Adrenal gland (tissue), 9 donors: ENCODE measurements at regions not wholly inside any gene's neighbourhood (a gene's known extent, or its start where the extent isn't known, plus 50 kb on each side); places are given as distances from the start of the nearest gene placed in this dataset.

Experiments
- DNase-seq, 7 donors: peaks; one replicate each; pipeline ENCODE4 v3.0.0-alpha.2; 2019 to 2020
- H3K27ac ChIP-seq, 5 donors: fragments of 200-600 bp; sonication (generic) in 4 of 5; 1 replicate in 3 of 5; 2 replicates in 2 of 5; pipeline versions ENCODE4 v1.5.1 to v1.8.0; 2016 to 2020; ENCODE audit warnings: mild to moderate bottlenecking in 1 of 5
- H3K27me3 ChIP-seq: fragments of 200-600 bp; 2 replicates; pipeline ENCODE4 v1.8.0; 2021
- H3K36me3 ChIP-seq, 2 donors: fragments of 200-600 bp; replicated peaks in 1 of 2; 1 replicate in 1 of 2; 2 replicates in 1 of 2; pipeline versions ENCODE4 v1.5.1 to v1.8.0; 2018 to 2022
- H3K4me1 ChIP-seq, 2 donors: fragments of 200-600 bp; replicated peaks in 1 of 2; 1 replicate in 1 of 2; 2 replicates in 1 of 2; pipeline versions ENCODE4 v1.5.1 to v1.8.0; 2018 to 2021
- H3K4me3 ChIP-seq, 4 donors: fragments of 200-600 bp; sonication (generic) in 3 of 4; one replicate each; pipeline ENCODE4 v1.5.1; 2016 to 2018
- H3K9me3 ChIP-seq, 3 donors: fragments of 200-600 bp; sonication (generic) in 1 of 3; replicated peaks in 1 of 3; 1 replicate in 2 of 3; 2 replicates in 1 of 3; pipeline versions ENCODE4 v1.5.1 to v1.8.0; 2016 to 2021
- POLR2A ChIP-seq, 2 donors: fragments of 450-650 bp; IDR thresholded peaks; one replicate each; pipeline ENCODE4 v1.6.1; 2017; ENCODE audit warnings: antibody characterized with exemption in 2 of 2, mild to moderate bottlenecking in 2 of 2, moderate library complexity in 1 of 2
- WGBS, 4 donors: extraction: QIAGEN DNeasy Blood & Tissue Kit in 2 of 4; methylation state at CpG; one replicate each; pipeline versions ENCODE4 v1.1.5 to v1.1.7; 2013 to 2017; 5-methylcytosine and 5-hydroxymethylcytosine counted together
- intact Hi-C, 2 donors: fragments of 100-400 bp; cut with DNase I; formaldehyde crosslinking; loops; one replicate each; pipeline versions ENCODE4 v1.14.1 to v1.15.0; 2022 to 2023
- TF ChIP-seq, protein P1 (sequence below), 6 experiments: fragments of 450-650 bp in 4 of 6; fragments of 200-600 bp in 2 of 6; sonication (generic) in 1 of 6; IDR thresholded peaks; 1 replicate in 5 of 6; 2 replicates in 1 of 6; pipeline versions ENCODE4 v1.5.1 to v1.8.0; 2016 to 2021; ENCODE audit warnings: antibody characterized with exemption in 6 of 6, mild to moderate bottlenecking in 2 of 6, moderate library complexity in 1 of 6
- donor health status: healthy with polysubstance abuse.
- donor health status: Bipolar disorder and iron deficiency.
- donor health status: DM: yes; HTN: yes; CAD: no.
- donor health status: DM: no; HTN: no; CAD: no.
- donor health status: DM: no; HTN: no; CAD: no.

GRCh38 chr7:67422601-67423000 is 426.0 kb downstream of the TYW1 start:
- Histone ChIP-seq H3K36me3 (no peaks in the 10 kb centered on the region), H3K9me3 (no peaks in the 10 kb centered on the region)
- 91 to 93% (median 92%) methylated on average over 7 of the region's 7 CpGs for WGBS, 4 donors

DNA sequence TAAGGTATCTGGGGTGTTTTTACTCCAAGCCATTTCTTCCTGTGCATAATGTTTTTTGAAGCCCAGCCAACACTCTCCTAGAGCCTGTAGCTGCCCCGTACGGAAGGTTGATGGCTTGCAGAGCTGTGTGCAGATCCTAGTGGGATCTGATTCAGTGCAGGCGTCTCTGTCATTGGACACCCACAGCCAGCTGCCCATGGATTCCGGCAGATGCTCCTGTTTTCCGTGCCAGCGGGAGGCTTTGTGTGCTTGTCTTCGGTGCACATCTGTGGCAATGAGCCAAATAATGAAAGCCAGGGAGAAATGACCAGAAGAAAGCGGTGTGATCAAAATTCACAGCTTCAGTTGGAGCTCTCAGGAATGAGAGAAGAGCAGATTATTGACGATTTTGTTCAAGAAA is 426.4 kb downstream of the TYW1 start:
- no peaks in the 10 kb centered on the region for H3K4me1 ChIP-seq
- no peak overlapping the region for H3K4me3 ChIP-seq
- TF ChIP-seq, protein P1, sequence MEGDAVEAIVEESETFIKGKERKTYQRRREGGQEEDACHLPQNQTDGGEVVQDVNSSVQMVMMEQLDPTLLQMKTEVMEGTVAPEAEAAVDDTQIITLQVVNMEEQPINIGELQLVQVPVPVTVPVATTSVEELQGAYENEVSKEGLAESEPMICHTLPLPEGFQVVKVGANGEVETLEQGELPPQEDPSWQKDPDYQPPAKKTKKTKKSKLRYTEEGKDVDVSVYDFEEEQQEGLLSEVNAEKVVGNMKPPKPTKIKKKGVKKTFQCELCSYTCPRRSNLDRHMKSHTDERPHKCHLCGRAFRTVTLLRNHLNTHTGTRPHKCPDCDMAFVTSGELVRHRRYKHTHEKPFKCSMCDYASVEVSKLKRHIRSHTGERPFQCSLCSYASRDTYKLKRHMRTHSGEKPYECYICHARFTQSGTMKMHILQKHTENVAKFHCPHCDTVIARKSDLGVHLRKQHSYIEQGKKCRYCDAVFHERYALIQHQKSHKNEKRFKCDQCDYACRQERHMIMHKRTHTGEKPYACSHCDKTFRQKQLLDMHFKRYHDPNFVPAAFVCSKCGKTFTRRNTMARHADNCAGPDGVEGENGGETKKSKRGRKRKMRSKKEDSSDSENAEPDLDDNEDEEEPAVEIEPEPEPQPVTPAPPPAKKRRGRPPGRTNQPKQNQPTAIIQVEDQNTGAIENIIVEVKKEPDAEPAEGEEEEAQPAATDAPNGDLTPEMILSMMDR (IDR thresholded peaks at IDR 0.05): no peak
- TF ChIP-seq POLR2A (IDR thresholded peaks at IDR 0.05): no peak
- no peaks in the 10 kb centered on the region for H3K27me3 ChIP-seq
- H3K36me3 ChIP-seq: no peaks in the 10 kb centered on the region
- H3K27ac ChIP-seq: no peak overlapping the region
- no peak for DNase-seq
- intact Hi-C loops: no loop called here
- WGBS, 4 donors: 58 to 63% (median 59%) methylated on average over 8 to 9 of the region's 9 CpGs
- H3K9me3 ChIP-seq: no peaks in the 10 kb centered on the region

More at GRCh38 chr7:67422601-67423000, 426.0 kb downstream of the TYW1 start:
- Histone ChIP-seq H3K4me1 (no peaks in the 10 kb centered on the region), H3K27me3 (no peaks in the 10 kb centered on the region), H3K4me3 (no peak overlapping the region), H3K27ac (no peak overlapping the region)
- TF ChIP-seq, protein P1 (IDR thresholded peaks at IDR 0.05): no peak
- TF ChIP-seq POLR2A (IDR thresholded peaks at IDR 0.05): no peak
- no peak for DNase-seq
- intact Hi-C loops: no loop called here

DNA sequence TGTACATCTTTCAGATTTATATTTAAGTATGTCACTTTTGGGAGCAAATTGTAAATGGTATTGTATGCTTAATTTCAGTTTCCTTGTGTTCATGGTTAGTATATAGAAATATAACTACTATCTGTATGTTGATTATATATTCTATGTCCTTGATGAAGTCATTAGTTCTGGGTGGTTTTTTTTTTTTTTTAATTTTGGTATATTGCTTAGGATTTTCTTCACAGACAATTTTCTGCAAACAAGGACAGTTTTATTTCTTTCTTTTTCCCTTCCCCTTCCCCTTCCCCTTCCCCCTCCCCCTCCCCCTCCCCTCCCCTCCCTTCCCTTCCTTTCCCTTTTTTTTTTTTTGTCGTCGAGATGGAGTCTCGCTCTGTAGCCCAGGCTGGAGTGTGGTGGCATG is 430.0 kb downstream of the TYW1 start:
- Histone ChIP-seq H3K27me3 (no peaks in the 10 kb centered on the region), H3K36me3 (no peaks in the 10 kb centered on the region), H3K4me3 (no peak overlapping the region), H3K9me3 (no peaks in the 10 kb centered on the region), H3K27ac (no peak overlapping the region), H3K4me1 (no peaks in the 10 kb centered on the region)
- TF ChIP-seq, protein P1 (IDR thresholded peaks at IDR 0.05): no peak
- TF ChIP-seq POLR2A (IDR thresholded peaks at IDR 0.05): no peak
- WGBS, 4 donors: 61 to 78% (median 73%) methylated on average over 3 of the region's 3 CpGs
- DNase-seq: no peak
- intact Hi-C loops: no loop called here

- intact Hi-C loops: no loop called here
- Histone ChIP-seq H3K27me3 (no peaks in the 10 kb centered on the region), H3K36me3 (no peaks in the 10 kb centered on the region), H3K27ac (no peak overlapping the region), H3K4me1 (no peaks in the 10 kb centered on the region), H3K4me3 (no peak overlapping the region), H3K9me3 (no peaks in the 10 kb centered on the region)
- WGBS, 4 donors: 73 to 95% (median 90%) methylated on average over 4 of the region's 4 CpGs
- no peak for TF ChIP-seq POLR2A (IDR thresholded peaks at IDR 0.05)
- TF ChIP-seq, protein P1 (IDR thresholded peaks at IDR 0.05): no peak
- no peak for DNase-seq
These were observed 433.1 kb downstream of the TYW1 start for GRCh38 chr7:67429735-67430134.
